Caco-2 (cell line): ENCODE measurements at regions not wholly inside any gene's neighbourhood (a gene's known extent, or its start where the extent isn't known, plus 50 kb on each side); places are given as distances from the start of the nearest gene placed in this dataset.

Experiments used
- BruUV-seq: library from RNA; stranded (reverse); fragments of 400-500 nt; replicated peaks from 2 replicates; lab custom pipeline; 2021; lab: Mats Ljungman, UMichigan
- CTCF ChIA-PET: fragments of 300-600 bp; sonication (Branson Sonifier 250); formaldehyde crosslinking; loops from one replicate; lab custom pipeline; 2022; ENCODE audit warnings: antibody characterized with exemption; lab: Charles Lee
- POLR2A ChIA-PET: fragments of 300-600 bp; sonication (Branson Sonifier 250); formaldehyde crosslinking; loops from one replicate; lab custom pipeline; 2022; ENCODE audit warnings: antibody characterized with exemption; lab: Charles Lee
- DNase-seq, 2 experiments: peaks; one replicate each; pipeline versions ENCODE4 v3.0.0 to v3.0.0-alpha.2; 2020 to 2022
- H3K27me3 ChIP-seq: replicated peaks from 2 replicates; pipeline ENCODE4 v1.6.0; 2011; ENCODE audit warnings: low read length; ENCODE audit not compliant: control insufficient read depth, insufficient read depth
- H3K36me3 ChIP-seq: 2 replicates; pipeline ENCODE4 v1.5.1; 2011; ENCODE audit warnings: low read length; ENCODE audit not compliant: control insufficient read depth, insufficient read depth
- H3K4me1 ChIP-seq: fragments of 250-450 bp; sonication (Bioruptor Pico); 2 replicates; pipeline ENCODE4 v1.5.1; 2020; ENCODE audit warnings: mild to moderate bottlenecking
- H3K4me3 ChIP-seq: 2 replicates; pipeline ENCODE4 v1.5.1; 2011; ENCODE audit warnings: low read depth, mild to moderate bottlenecking, control low read depth, low read length
- H3K9me3 ChIP-seq: fragments of 250-450 bp; sonication (Bioruptor Pico); 2 replicates; pipeline ENCODE4 v1.5.1; 2020; ENCODE audit warnings: mild to moderate bottlenecking, moderate library complexity
- H3K27ac Mint-ChIP-seq: one replicate; pipeline ENCODE4 v1.8.0; 2022; ENCODE audit warnings: mixed read lengths; ENCODE audit not compliant: unreplicated experiment
- H3K27me3 Mint-ChIP-seq: one replicate; pipeline ENCODE4 v1.8.0; 2022; ENCODE audit warnings: mixed read lengths; ENCODE audit not compliant: insufficient read depth, unreplicated experiment
- H3K36me3 Mint-ChIP-seq: one replicate; pipeline ENCODE4 v1.8.0; 2022; ENCODE audit warnings: mild to moderate bottlenecking, mixed read lengths; ENCODE audit not compliant: insufficient read depth, unreplicated experiment
- H3K4me1 Mint-ChIP-seq: one replicate; pipeline ENCODE4 v1.8.0; 2022; ENCODE audit warnings: low read depth, mixed read lengths; ENCODE audit not compliant: unreplicated experiment
- H3K4me3 Mint-ChIP-seq: one replicate; pipeline ENCODE4 v1.8.0; 2022; ENCODE audit warnings: mild to moderate bottlenecking, moderate library complexity, mixed read lengths; ENCODE audit not compliant: unreplicated experiment
- H3K9me3 Mint-ChIP-seq: one replicate; pipeline ENCODE4 v1.8.0; 2022; ENCODE audit warnings: mixed read lengths; ENCODE audit not compliant: unreplicated experiment
- CTCF ChIP-seq, 2 experiments: fragments of 200-600 bp in 1 of 2; IDR thresholded peaks; 1 replicate in 1 of 2; 2 replicates in 1 of 2; pipeline versions ENCODE4 v1.5.1 to v1.8.0; 2011 to 2022; ENCODE audit warnings: antibody characterized with exemption in 1 of 2, control low read depth in 1 of 2, inconsistent platforms in 1 of 2, low read depth in 1 of 2, low read length in 1 of 2, mild to moderate bottlenecking in 1 of 2, moderate library complexity in 1 of 2; ENCODE audit not compliant: insufficient read depth in 1 of 2, severe bottlenecking in 1 of 2, unreplicated experiment in 1 of 2
- intact Hi-C: fragments of 100-400 bp; cut with micrococcal nuclease; formaldehyde crosslinking; loops from one replicate; pipeline ENCODE4 v1.10.0; 2022; ENCODE audit not compliant: unreplicated experiment

- Histone ChIP-seq H3K36me3 (no peaks in the 10 kb centered on the region), H3K4me3 (no peak overlapping the region), H3K9me3 (no peaks in the 10 kb centered on the region), H3K27me3 (no peaks in the 10 kb centered on the region), H3K4me1 (no peaks in the 10 kb centered on the region)
- Mint-ChIP-seq H3K27ac (no peak overlapping the region), H3K27me3 (no peaks in the 10 kb centered on the region), H3K9me3 (no peaks in the 10 kb centered on the region), H3K4me1 (no peaks in the 10 kb centered on the region), H3K36me3 (no peaks in the 10 kb centered on the region), H3K4me3 (no peak overlapping the region)
- no TSS peak for BruUV-seq
- TF ChIP-seq CTCF (IDR thresholded peaks at IDR 0.05; ENCODE audit: insufficient read depth in 1 of 2, low read depth in 1 of 2, low read length in 1 of 2, severe bottlenecking in 1 of 2, unreplicated experiment in 1 of 2) = no peak
- POLR2A ChIA-PET = no interaction called here
- CTCF ChIA-PET = no interaction called here
- DNase-seq = no peak
- intact Hi-C loops = no loop called here
Observed at GRCh38 chr1:116211294-116211693, 100.1 kb downstream of the MAB21L3 start.

GRCh38 chr1:116218922-116219321 is 107.7 kb downstream of the MAB21L3 start:
- BruUV-seq = no TSS peak
- no peaks in the 10 kb centered on the region for H3K36me3 ChIP-seq
- DNase-seq = no peak
- Mint-ChIP-seq H3K4me1 (peaks cover 20% of the 10 kb centered on the region), H3K27me3 (no peaks in the 10 kb centered on the region), H3K9me3 (no peaks in the 10 kb centered on the region), H3K36me3 (no peaks in the 10 kb centered on the region), H3K4me3 (no peak overlapping the region), H3K27ac (peak overlapping the region; percentile 33)
- POLR2A ChIA-PET = interaction anchor here (0.6 kb wide), 1 partner anchor 131 kb away, joined by 4 read pairs; no protein-coding TSS in a partner anchor
- no peaks in the 10 kb centered on the region for H3K4me1 ChIP-seq
- intact Hi-C loops = no loop called here
- CTCF ChIA-PET = interaction anchor here (0.6 kb wide), 1 partner anchor 266 kb away, joined by 3 read pairs; no protein-coding TSS in a partner anchor
- no peak for TF ChIP-seq CTCF (IDR thresholded peaks at IDR 0.05; ENCODE audit: insufficient read depth in 1 of 2, low read depth in 1 of 2, low read length in 1 of 2, severe bottlenecking in 1 of 2, unreplicated experiment in 1 of 2)
- no peaks in the 10 kb centered on the region for H3K9me3 ChIP-seq
- no peak overlapping the region for H3K4me3 ChIP-seq
- no peaks in the 10 kb centered on the region for H3K27me3 ChIP-seq

GRCh38 chr1:116219651-116220434 is 108.6 kb downstream of the MAB21L3 start:
- CTCF ChIA-PET = interaction anchor here (0.6 kb wide), 1 partner anchor 265 kb away, joined by 3 read pairs; no protein-coding TSS in a partner anchor

More at GRCh38 chr1:116219651-116220434, 108.6 kb downstream of the MAB21L3 start:
- H3K27ac Mint-ChIP-seq = peak overlapping the region; percentile 33
- H3K27me3 Mint-ChIP-seq = no peaks in the 10 kb centered on the region
- H3K4me1 ChIP-seq = no peaks in the 10 kb centered on the region
- no TSS peak for BruUV-seq
- H3K4me3 Mint-ChIP-seq = no peak overlapping the region
- no peak for TF ChIP-seq CTCF (IDR thresholded peaks at IDR 0.05; ENCODE audit: insufficient read depth in 1 of 2, low read depth in 1 of 2, low read length in 1 of 2, severe bottlenecking in 1 of 2, unreplicated experiment in 1 of 2)
- H3K36me3 ChIP-seq = no peaks in the 10 kb centered on the region
- no peaks in the 10 kb centered on the region for H3K9me3 Mint-ChIP-seq
- no peaks in the 10 kb centered on the region for H3K36me3 Mint-ChIP-seq
- no peaks in the 10 kb centered on the region for H3K27me3 ChIP-seq
- H3K9me3 ChIP-seq = no peaks in the 10 kb centered on the region
- DNase-seq = no peak
- POLR2A ChIA-PET = interaction anchor here (0.6 kb wide), 1 partner anchor 132 kb away, joined by 4 read pairs; no protein-coding TSS in a partner anchor
- intact Hi-C loops = loop anchor here (10.0 kb wide), 1 partner anchor 65 kb away; no protein-coding TSS in a partner anchor
- H3K4me3 ChIP-seq = no peak overlapping the region
- peaks cover 20% of the 10 kb centered on the region for H3K4me1 Mint-ChIP-seq
